AG09309 (cell line): ENCODE measurements at regions not wholly inside any gene's neighbourhood (a gene's known extent, or its start where the extent isn't known, plus 50 kb on each side); places are given as distances from the start of the nearest gene placed in this dataset.

Experiments used
- DNase-seq: peaks from one replicate; pipeline ENCODE4 v3.0.0-alpha.2; 2010; ENCODE audit warnings: low read depth
- H3K4me3 ChIP-seq: 2 replicates; pipeline ENCODE4 v1.5.1; 2011; ENCODE audit warnings: mild to moderate bottlenecking, low read depth, low read length, moderate library complexity; ENCODE audit not compliant: control insufficient read depth
- TF ChIP-seq, protein P1 (sequence below): IDR thresholded peaks from 2 replicates; pipeline ENCODE4 v1.5.1; 2011; ENCODE audit warnings: mild to moderate bottlenecking, low read depth, low read length, inconsistent platforms; ENCODE audit not compliant: insufficient read depth, control insufficient read depth; ENCODE audit errors: missing control alignments

DNA sequence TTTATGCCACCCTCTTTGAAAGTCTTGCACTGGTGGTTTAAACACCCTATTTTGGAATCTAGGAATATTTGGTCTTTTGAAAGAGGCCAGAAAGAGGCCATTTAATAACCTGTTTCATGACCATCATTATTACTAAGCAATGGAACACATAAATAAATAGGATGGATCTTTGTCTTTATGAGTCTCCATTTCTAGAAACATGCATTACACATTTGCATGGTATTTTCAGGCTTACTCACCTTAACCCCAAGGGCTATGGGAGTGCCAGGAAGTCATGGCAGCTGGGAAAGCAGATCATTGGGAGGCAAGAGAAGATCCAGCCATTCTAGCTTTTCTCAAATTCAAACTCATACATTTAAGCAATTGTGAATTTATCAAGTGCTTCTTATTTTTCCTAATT is 185.8 kb upstream of the POU2AF2 start:
- TF ChIP-seq, protein P1, sequence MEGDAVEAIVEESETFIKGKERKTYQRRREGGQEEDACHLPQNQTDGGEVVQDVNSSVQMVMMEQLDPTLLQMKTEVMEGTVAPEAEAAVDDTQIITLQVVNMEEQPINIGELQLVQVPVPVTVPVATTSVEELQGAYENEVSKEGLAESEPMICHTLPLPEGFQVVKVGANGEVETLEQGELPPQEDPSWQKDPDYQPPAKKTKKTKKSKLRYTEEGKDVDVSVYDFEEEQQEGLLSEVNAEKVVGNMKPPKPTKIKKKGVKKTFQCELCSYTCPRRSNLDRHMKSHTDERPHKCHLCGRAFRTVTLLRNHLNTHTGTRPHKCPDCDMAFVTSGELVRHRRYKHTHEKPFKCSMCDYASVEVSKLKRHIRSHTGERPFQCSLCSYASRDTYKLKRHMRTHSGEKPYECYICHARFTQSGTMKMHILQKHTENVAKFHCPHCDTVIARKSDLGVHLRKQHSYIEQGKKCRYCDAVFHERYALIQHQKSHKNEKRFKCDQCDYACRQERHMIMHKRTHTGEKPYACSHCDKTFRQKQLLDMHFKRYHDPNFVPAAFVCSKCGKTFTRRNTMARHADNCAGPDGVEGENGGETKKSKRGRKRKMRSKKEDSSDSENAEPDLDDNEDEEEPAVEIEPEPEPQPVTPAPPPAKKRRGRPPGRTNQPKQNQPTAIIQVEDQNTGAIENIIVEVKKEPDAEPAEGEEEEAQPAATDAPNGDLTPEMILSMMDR, result no peak
- DNase-seq, result no peak

DNA sequence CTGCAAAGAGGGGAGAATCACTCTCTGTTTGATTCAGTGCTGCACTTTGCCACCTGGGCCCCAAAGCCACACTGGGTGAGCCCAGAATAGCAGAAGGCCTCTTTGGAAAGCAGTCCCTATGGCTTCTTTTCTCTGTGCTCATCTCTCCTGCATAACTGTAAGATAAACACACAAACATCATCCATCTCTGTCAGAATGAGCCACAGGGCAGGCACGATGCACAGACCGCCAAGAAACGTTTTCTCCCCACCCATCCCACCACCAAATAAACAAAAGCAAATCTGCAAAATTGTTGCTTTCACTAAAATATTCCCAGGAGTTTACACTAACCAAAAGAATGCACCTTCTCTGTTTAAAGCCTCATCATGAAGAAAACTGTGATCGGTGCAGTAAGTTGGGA is 196.4 kb upstream of the POU2AF2 start:
- TF ChIP-seq, protein P1, result no peak
- no peak for DNase-seq

More for the DNA sequence above, 185.8 kb upstream of the POU2AF2 start:
- no peak overlapping the region for H3K4me3 ChIP-seq

DNA sequence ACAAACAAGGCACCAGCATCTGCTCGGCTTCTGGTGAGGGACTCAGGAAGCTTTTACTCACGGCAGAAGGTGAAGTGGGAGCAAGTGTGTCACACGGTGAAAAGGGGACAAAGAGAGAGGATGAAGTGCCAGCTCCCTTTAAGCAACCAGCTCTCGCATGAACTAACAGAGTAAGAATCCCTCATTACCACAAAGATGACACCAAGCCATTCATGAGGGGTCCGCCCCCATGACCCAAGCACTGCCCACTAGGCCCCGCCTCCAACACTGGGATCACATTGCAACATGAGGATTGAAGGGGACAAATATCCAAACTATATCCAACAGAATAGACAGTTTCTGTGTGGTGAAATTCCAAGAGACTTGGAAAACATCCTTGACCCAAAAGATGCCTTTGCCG is 198.2 kb upstream of the POU2AF2 start:
- H3K4me3 ChIP-seq, result no peak overlapping the region
- no peak for DNase-seq
- TF ChIP-seq, protein P1, result no peak

More for the DNA sequence above, 196.4 kb upstream of the POU2AF2 start:
- no peak overlapping the region for H3K4me3 ChIP-seq

DNA sequence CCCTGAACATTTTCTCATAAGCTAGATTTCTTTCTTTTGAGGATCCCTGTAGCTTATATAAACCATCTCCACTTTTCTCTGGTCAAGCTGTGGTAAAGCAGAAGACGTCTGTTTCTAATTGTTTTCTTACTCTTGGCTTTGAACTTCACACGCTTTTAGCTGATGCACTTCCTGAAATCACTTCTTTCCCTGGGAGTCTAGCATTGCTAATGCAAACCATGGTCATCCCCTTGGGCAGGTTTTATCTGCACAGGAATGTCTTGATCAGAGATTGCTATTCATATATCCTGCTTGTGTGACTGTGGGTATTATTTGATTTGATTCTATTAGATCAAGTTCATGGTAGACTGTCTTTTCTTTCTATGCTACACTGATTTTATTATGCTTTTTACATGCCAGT is 199.2 kb upstream of the POU2AF2 start:
- TF ChIP-seq, protein P1, result no peak
- DNase-seq, result peak; percentile 66
- no peak overlapping the region for H3K4me3 ChIP-seq

DNA sequence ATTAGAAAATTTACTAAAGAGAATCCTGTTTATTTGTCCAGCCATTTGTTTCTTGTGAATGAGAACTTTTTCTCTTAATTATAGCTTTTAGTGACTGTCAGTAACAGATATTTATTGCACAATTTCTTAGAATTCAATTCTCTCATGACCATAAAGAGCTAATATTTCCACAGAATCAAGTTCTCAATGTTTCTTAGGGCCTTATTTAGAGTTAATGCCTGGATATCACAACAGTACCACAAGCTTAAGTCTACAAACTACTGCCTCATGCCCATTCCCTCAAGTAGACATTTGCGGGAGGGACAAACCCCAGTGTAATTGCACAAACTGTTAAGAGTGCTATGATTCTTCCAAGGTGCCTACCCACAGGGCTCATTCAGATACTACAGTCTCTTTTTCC is 199.7 kb upstream of the POU2AF2 start:
- TF ChIP-seq, protein P1, result no peak
- no peak overlapping the region for H3K4me3 ChIP-seq

DNA sequence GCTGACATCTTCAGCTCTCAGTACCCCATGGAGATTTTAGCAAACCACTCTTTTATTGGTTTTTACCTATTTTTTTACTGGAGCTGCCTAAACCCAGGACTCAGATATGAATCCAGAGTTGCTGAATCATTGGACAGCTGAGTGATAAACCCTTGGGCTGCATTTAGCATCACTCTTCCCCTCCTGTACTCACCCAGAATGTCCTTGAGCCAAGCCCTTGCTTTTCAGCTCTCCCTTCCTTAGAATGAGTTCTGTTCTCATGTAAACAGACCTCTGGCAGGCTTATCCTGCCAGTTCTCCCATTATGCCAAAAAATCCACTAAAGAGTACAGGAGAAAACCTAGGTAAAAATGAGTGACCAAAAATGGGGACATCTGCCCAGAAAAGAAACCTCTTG is 200.1 kb upstream of the POU2AF2 start:
- no peak overlapping the region for H3K4me3 ChIP-seq
- TF ChIP-seq, protein P1, result no peak
- no peak for DNase-seq

More for the DNA sequence above, 199.7 kb upstream of the POU2AF2 start:
- no peak for DNase-seq
